ENCODE measurements at regions not wholly inside any gene's neighbourhood (a gene's known extent, or its start where the extent isn't known, plus 50 kb on each side); places are given as distances from the start of the nearest gene placed in this dataset.

- TF ChIP-seq EP300 (IDR thresholded peaks at IDR 0.05), result no peak
- TF ChIP-seq CTCF (IDR thresholded peaks at IDR 0.05), result no peak
These were observed 941.4 kb downstream of the PLOD2 start for GRCh38 chr3:145219355-145220235.
